DND-41 (cell line): ENCODE measurements at regions not wholly inside any gene's neighbourhood (a gene's known extent, or its start where the extent isn't known, plus 50 kb on each side); places are given as distances from the start of the nearest gene placed in this dataset.

Source experiments
- ATAC-seq: fragments of 200-7000 bp; cut with Tn5 transposase; 3 replicates; pipeline ENCODE4 v1.9.1; 2021; ENCODE audit warnings: low read depth; ENCODE audit not compliant: insufficient read depth
- DNase-seq: peaks from one replicate; pipeline ENCODE4 v3.0.0-alpha.2; 2020
- H2AFZ ChIP-seq: 2 replicates; pipeline ENCODE4 v1.6.0; 2012; ENCODE audit warnings: low read depth, low read length
- H3K27ac ChIP-seq: 2 replicates; pipeline ENCODE4 v1.5.1; 2012; ENCODE audit warnings: low read length, inconsistent platforms
- H3K27me3 ChIP-seq: fragments of 200-600 bp; sonication (generic); 2 replicates; pipeline ENCODE4 v1.6.0; 2012; ENCODE audit warnings: low read length, mild to moderate bottlenecking, inconsistent platforms; ENCODE audit not compliant: insufficient read depth, poor library complexity
- H3K36me3 ChIP-seq: 2 replicates; pipeline ENCODE4 v1.5.1; 2012; ENCODE audit warnings: low read length, inconsistent platforms; ENCODE audit not compliant: insufficient read depth
- H3K4me1 ChIP-seq: 2 replicates; pipeline ENCODE4 v1.5.1; 2012; ENCODE audit warnings: mild to moderate bottlenecking, low read length; ENCODE audit not compliant: insufficient read depth
- H3K4me2 ChIP-seq: 2 replicates; pipeline ENCODE4 v1.6.0; 2012; ENCODE audit warnings: mild to moderate bottlenecking, moderate library complexity, low read length, inconsistent platforms; ENCODE audit not compliant: insufficient read depth
- H3K4me3 ChIP-seq, 2 experiments: fragments of 200-600 bp in 1 of 2; shearing (Covaris generic) in 1 of 2; 2 replicates each; pipeline ENCODE4 v1.5.1; 2012 to 2016; ENCODE audit warnings: inconsistent platforms in 2 of 2, low read length in 2 of 2, mild to moderate bottlenecking in 2 of 2, low read depth in 1 of 2, moderate library complexity in 1 of 2
- H3K79me2 ChIP-seq: 2 replicates; pipeline ENCODE4 v1.6.0; 2012; ENCODE audit warnings: low read length, inconsistent platforms; ENCODE audit not compliant: insufficient read depth
- H3K9ac ChIP-seq: 2 replicates; pipeline ENCODE4 v1.6.0; 2012; ENCODE audit warnings: low read depth, mild to moderate bottlenecking, inconsistent platforms, low read length, moderate library complexity
- H3K9me3 ChIP-seq: 2 replicates; pipeline ENCODE4 v1.5.1; 2012; ENCODE audit warnings: low read length, moderate library complexity, mild to moderate bottlenecking, inconsistent platforms; ENCODE audit not compliant: insufficient read depth, severe bottlenecking
- H4K20me1 ChIP-seq: 2 replicates; pipeline ENCODE4 v1.6.0; 2012; ENCODE audit warnings: low read length; ENCODE audit not compliant: insufficient read depth
- EZH2 ChIP-seq: IDR thresholded peaks from 3 replicates; pipeline ENCODE4 v1.6.1; 2012; ENCODE audit warnings: borderline replicate concordance, low read depth, mild to moderate bottlenecking, moderate library complexity, low read length, inconsistent platforms; ENCODE audit not compliant: severe bottlenecking
- TF ChIP-seq, protein P1 (sequence below): IDR thresholded peaks from 2 replicates; pipeline ENCODE4 v1.5.1; 2012; ENCODE audit warnings: borderline replicate concordance, low read length, moderate library complexity, mild to moderate bottlenecking; ENCODE audit not compliant: poor library complexity, severe bottlenecking; ENCODE audit errors: extremely low read depth

DNA sequence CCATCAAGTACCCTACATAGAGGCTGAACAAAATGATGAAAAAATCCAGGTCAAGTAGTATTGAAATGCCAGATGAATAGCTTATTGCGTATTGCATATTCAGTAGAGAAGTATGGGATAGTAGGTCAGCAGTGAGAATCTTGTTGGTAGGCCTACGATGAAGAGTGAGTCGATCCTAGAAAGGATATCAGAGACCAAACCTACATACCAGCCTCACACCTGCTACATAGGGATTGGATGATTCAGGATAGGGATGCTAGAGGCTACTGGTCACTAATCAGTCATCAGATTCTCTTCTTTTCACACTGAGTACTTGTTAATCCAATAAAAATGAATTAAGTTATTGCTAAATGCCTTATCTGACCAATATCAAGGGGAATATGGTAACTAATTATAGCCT is 274.5 kb downstream of the DSEL start:
- Histone ChIP-seq H3K27ac (no peak overlapping the region), H2AFZ (no peak overlapping the region), H3K4me3 (no peak overlapping the region), H3K9me3 (no peaks in the 10 kb centered on the region), H3K4me2 (no peak overlapping the region), H4K20me1 (no peaks in the 10 kb centered on the region), H3K9ac (no peak overlapping the region), H3K36me3 (no peaks in the 10 kb centered on the region), H3K4me1 (peaks cover 8% of the 10 kb centered on the region; the same call in 1 of the 2 replicates), H3K79me2 (no peaks in the 10 kb centered on the region), H3K27me3 (no peaks in the 10 kb centered on the region)
- TF ChIP-seq, protein P1, sequence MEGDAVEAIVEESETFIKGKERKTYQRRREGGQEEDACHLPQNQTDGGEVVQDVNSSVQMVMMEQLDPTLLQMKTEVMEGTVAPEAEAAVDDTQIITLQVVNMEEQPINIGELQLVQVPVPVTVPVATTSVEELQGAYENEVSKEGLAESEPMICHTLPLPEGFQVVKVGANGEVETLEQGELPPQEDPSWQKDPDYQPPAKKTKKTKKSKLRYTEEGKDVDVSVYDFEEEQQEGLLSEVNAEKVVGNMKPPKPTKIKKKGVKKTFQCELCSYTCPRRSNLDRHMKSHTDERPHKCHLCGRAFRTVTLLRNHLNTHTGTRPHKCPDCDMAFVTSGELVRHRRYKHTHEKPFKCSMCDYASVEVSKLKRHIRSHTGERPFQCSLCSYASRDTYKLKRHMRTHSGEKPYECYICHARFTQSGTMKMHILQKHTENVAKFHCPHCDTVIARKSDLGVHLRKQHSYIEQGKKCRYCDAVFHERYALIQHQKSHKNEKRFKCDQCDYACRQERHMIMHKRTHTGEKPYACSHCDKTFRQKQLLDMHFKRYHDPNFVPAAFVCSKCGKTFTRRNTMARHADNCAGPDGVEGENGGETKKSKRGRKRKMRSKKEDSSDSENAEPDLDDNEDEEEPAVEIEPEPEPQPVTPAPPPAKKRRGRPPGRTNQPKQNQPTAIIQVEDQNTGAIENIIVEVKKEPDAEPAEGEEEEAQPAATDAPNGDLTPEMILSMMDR: no peak
- TF ChIP-seq EZH2: no peak
- ATAC-seq (no peak), DNase-seq (no peak)

DNA sequence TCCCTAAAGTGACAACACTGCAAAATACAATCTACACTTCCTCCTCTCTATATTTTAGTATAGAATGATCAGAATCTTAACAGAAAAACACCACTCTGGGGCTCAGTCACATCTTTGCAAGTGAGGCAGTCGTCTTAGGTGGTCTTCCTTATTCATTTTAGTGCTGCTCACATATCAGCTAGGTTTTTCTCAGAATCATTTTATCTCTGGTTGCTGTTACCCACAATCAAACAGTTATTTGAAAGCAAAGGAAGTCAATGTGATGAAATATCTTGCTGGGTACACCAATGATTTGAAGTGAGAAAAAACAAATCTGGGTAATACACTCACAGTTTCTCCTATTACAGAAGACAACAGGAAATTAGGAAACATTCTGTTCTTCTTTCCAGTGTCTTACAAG is 275.2 kb downstream of the DSEL start:
- no peak for TF ChIP-seq EZH2
- TF ChIP-seq, protein P1: no peak

DNA sequence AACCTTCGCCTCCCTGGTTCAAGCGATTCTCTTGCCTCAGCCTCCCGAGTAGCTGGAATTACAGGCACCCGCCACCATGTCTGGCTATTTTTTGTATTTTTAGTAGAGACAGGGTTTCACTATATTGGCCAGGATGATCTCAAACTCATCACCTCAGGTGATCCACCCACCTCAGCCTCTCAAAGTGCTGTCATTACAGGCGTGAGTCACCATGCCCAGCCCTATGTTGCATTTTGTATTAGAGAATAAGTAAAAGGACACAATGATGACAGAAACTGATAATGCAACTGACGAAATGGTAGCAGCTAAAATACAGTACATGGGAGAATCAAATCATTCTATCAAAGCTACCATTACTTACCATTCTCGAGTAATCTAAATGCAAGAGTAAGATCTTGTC is 276.7 kb downstream of the DSEL start:
- Histone ChIP-seq H3K9ac (no peak overlapping the region), H3K36me3 (no peaks in the 10 kb centered on the region), H3K4me2 (no peak overlapping the region), H3K79me2 (no peaks in the 10 kb centered on the region), H3K27ac (no peak overlapping the region), H3K4me3 (no peak overlapping the region), H2AFZ (no peak overlapping the region), H3K9me3 (no peaks in the 10 kb centered on the region), H3K4me1 (peaks cover 8% of the 10 kb centered on the region; the same call in 1 of the 2 replicates), H3K27me3 (no peaks in the 10 kb centered on the region), H4K20me1 (no peaks in the 10 kb centered on the region)
- TF ChIP-seq EZH2: no peak
- TF ChIP-seq, protein P1: no peak
- ATAC-seq: no peak
- no peak for DNase-seq

More for the DNA sequence above, 275.2 kb downstream of the DSEL start:
- H3K4me1 ChIP-seq: peaks cover 8% of the 10 kb centered on the region; the same call in 1 of the 2 replicates
- no peak overlapping the region for H2AFZ ChIP-seq
- H4K20me1 ChIP-seq: no peaks in the 10 kb centered on the region
- no peak overlapping the region for H3K27ac ChIP-seq
- H3K9me3 ChIP-seq: no peaks in the 10 kb centered on the region
- no peaks in the 10 kb centered on the region for H3K27me3 ChIP-seq
- no peaks in the 10 kb centered on the region for H3K79me2 ChIP-seq
- DNase-seq: no peak
- no peaks in the 10 kb centered on the region for H3K36me3 ChIP-seq
- no peak overlapping the region for H3K4me3 ChIP-seq
- no peak overlapping the region for H3K4me2 ChIP-seq
- peak; percentile 14; the same call in 2 of the 3 replicates for ATAC-seq
- H3K9ac ChIP-seq: no peak overlapping the region

DNA sequence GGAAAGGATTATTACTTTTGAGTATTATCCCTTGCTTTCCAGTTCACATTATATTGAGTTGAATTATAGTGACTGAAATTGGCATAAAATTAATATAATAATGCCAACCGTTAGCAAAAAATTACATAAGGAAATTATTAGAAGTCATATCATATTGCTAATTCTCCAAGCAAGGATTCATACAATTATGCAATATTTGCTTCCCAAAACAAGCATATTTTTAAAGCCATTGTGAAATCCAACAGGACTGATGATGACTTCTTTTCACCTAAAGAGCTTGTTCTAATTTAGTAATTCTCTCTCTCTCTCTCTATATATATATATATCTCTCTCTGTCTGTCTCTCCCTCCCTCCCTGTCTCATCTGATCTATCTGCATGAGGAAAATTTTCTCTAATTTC is 283.5 kb downstream of the DSEL start:
- H3K4me3 ChIP-seq: no peak overlapping the region
- no peak overlapping the region for H3K27ac ChIP-seq
- no peak overlapping the region for H3K9ac ChIP-seq

More for the DNA sequence above, 283.5 kb downstream of the DSEL start:
- DNase-seq (no peak), ATAC-seq (no peak)
- H2AFZ ChIP-seq: no peak overlapping the region
- no peak overlapping the region for H3K4me2 ChIP-seq
- H3K27me3 ChIP-seq: no peaks in the 10 kb centered on the region
- no peaks in the 10 kb centered on the region for H3K4me1 ChIP-seq
- no peak for TF ChIP-seq EZH2
- TF ChIP-seq, protein P1: no peak
- no peaks in the 10 kb centered on the region for H3K9me3 ChIP-seq
- H3K36me3 ChIP-seq: no peaks in the 10 kb centered on the region
- H3K79me2 ChIP-seq: no peaks in the 10 kb centered on the region
- H4K20me1 ChIP-seq: no peaks in the 10 kb centered on the region
